Mesenchymal stem cell (in vitro differentiated cells and primary cell): ENCODE measurements at regions not wholly inside any gene's neighbourhood (a gene's known extent, or its start where the extent isn't known, plus 50 kb on each side); places are given as distances from the start of the nearest gene placed in this dataset.

Experiments
- DNase-seq: peaks from one replicate; pipeline ENCODE4 v3.0.0-alpha.2; 2013
- H2AFZ ChIP-seq: one replicate; pipeline ENCODE4 v1.6.1; 2013; ENCODE audit warnings: low read depth, mild to moderate bottlenecking, control low read depth, inconsistent platforms, low read length, moderate library complexity
- H2AK5ac ChIP-seq: 2 replicates; pipeline ENCODE4 v1.6.1; 2013; ENCODE audit warnings: low read length, moderate library complexity, mild to moderate bottlenecking, inconsistent platforms; ENCODE audit not compliant: severe bottlenecking
- H2BK120ac ChIP-seq: one replicate; pipeline ENCODE4 v1.6.1; 2013; ENCODE audit warnings: low read depth, mild to moderate bottlenecking, inconsistent platforms, low read length, moderate library complexity
- H2BK12ac ChIP-seq, 2 experiments: one replicate each; pipeline ENCODE4 v1.6.1; 2013; ENCODE audit warnings: inconsistent platforms in 2 of 2, low read length in 2 of 2, mild to moderate bottlenecking in 2 of 2, moderate library complexity in 2 of 2, control low read depth in 1 of 2
- H2BK15ac ChIP-seq: one replicate; pipeline ENCODE4 v1.6.1; 2013; ENCODE audit warnings: mild to moderate bottlenecking, low read depth, inconsistent platforms; ENCODE audit not compliant: poor library complexity, severe bottlenecking
- H2BK5ac ChIP-seq: 2 replicates; pipeline ENCODE4 v1.6.1; 2013; ENCODE audit warnings: low read depth, mild to moderate bottlenecking, low read length, control low read depth, inconsistent platforms; ENCODE audit not compliant: poor library complexity, severe bottlenecking
- H3K14ac ChIP-seq, 2 experiments: one replicate each; pipeline ENCODE4 v1.6.1; 2013; ENCODE audit warnings: inconsistent platforms in 2 of 2, low read length in 2 of 2, control low read depth in 1 of 2, mild to moderate bottlenecking in 1 of 2, moderate library complexity in 1 of 2
- H3K18ac ChIP-seq, 2 experiments: one replicate each; pipeline ENCODE4 v1.6.1; 2013; ENCODE audit warnings: inconsistent platforms in 2 of 2, low read length in 2 of 2, control low read depth in 1 of 2, low read depth in 1 of 2, mild to moderate bottlenecking in 1 of 2
- H3K23ac ChIP-seq, 2 experiments: one replicate each; pipeline ENCODE4 v1.6.1; 2013; ENCODE audit warnings: inconsistent platforms in 2 of 2, low read length in 2 of 2, mild to moderate bottlenecking in 2 of 2, moderate library complexity in 2 of 2, control low read depth in 1 of 2
- H3K27ac ChIP-seq: 2 replicates; pipeline ENCODE4 v1.5.1; 2013; ENCODE audit warnings: mild to moderate bottlenecking, moderate library complexity, low read length, control low read depth, inconsistent platforms; ENCODE audit not compliant: poor library complexity, severe bottlenecking
- H3K27me3 ChIP-seq, 2 experiments: 2 replicates each; pipeline versions ENCODE4 v1.6.1 to v1.7.0; 2013; ENCODE audit warnings: low read length in 2 of 2, mild to moderate bottlenecking in 2 of 2, moderate library complexity in 2 of 2, control low read depth in 1 of 2, inconsistent platforms in 1 of 2; ENCODE audit not compliant: control insufficient read depth in 1 of 2, insufficient read depth in 1 of 2
- H3K36me3 ChIP-seq, 2 experiments: 2 replicates each; pipeline versions ENCODE4 v1.6.1 to v1.7.0; 2013; ENCODE audit warnings: low read length in 2 of 2, control low read depth in 1 of 2, inconsistent platforms in 1 of 2, low read depth in 1 of 2, mild to moderate bottlenecking in 1 of 2; ENCODE audit not compliant: insufficient read depth in 2 of 2, control insufficient read depth in 1 of 2
- H3K4ac ChIP-seq, 2 experiments: one replicate each; pipeline ENCODE4 v1.6.1; 2013; ENCODE audit warnings: inconsistent platforms in 2 of 2, low read length in 2 of 2, mild to moderate bottlenecking in 2 of 2, moderate library complexity in 2 of 2, control low read depth in 1 of 2, low read depth in 1 of 2
- H3K4me1 ChIP-seq: 2 replicates; pipeline ENCODE4 v1.6.1; 2013; ENCODE audit warnings: low read depth, low read length, control low read depth; ENCODE audit not compliant: control insufficient read depth, insufficient read depth
- H3K4me2 ChIP-seq: 2 replicates; pipeline ENCODE4 v1.6.1; 2013; ENCODE audit warnings: low read length, mild to moderate bottlenecking, inconsistent platforms; ENCODE audit not compliant: poor library complexity, severe bottlenecking
- H3K4me3 ChIP-seq, 2 experiments: 2 replicates each; pipeline versions ENCODE4 v1.5.1 to v1.7.0; 2013; ENCODE audit warnings: low read length in 2 of 2, mild to moderate bottlenecking in 2 of 2, control low read depth in 1 of 2, low read depth in 1 of 2; ENCODE audit not compliant: insufficient read depth in 1 of 2
- H3K79me1 ChIP-seq: replicated peaks from 2 replicates; pipeline ENCODE4 v1.6.1; 2013; ENCODE audit warnings: mild to moderate bottlenecking, control low read depth, low read length, inconsistent platforms; ENCODE audit not compliant: poor library complexity, severe bottlenecking
- H3K9ac ChIP-seq: 2 replicates; pipeline ENCODE4 v1.7.0; 2013; ENCODE audit warnings: mild to moderate bottlenecking, low read length, moderate library complexity
- H3K9me3 ChIP-seq: 2 replicates; pipeline ENCODE4 v1.7.0; 2013; ENCODE audit warnings: mild to moderate bottlenecking, low read length; ENCODE audit not compliant: control insufficient read depth
- H4K8ac ChIP-seq: one replicate; pipeline ENCODE4 v1.6.1; 2013; ENCODE audit warnings: inconsistent platforms, mild to moderate bottlenecking, low read length, moderate library complexity
- H4K91ac ChIP-seq: one replicate; pipeline ENCODE4 v1.6.1; 2013; ENCODE audit warnings: mild to moderate bottlenecking, low read length, inconsistent platforms
- WGBS: methylation state at CpG from one replicate; pipeline ENCODE4 v1.1.7; 2013; ENCODE audit warnings: mixed read lengths; 5-methylcytosine and 5-hydroxymethylcytosine counted together

DNA sequence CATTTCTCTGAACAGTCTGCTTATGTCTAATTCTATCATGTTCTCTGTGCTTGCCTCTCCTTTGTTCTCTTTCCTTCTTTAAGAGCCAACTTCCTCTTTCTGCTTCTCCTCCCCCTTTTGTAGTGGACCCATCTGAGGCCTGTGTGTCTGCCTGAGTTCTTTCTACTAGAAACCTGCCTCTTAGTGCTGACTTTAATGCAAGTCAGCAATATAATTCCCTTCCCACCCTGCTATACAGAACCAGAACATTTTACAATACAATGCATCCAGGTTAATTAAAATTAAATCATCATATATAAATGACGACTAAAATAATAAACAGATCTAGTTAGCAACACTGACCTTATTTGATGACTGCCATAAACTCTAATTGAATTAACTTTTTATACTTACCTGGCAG lies 82.6 kb upstream of the GAS1 start:
- no peak for DNase-seq
- Histone ChIP-seq H2BK12ac (no peak overlapping the region), H2BK15ac (no peak overlapping the region), H2BK120ac (no peak overlapping the region), H3K9me3 (no peaks in the 10 kb centered on the region), H2BK5ac (no peak overlapping the region), H3K36me3 (no peaks in the 10 kb centered on the region), H2AK5ac (no peak overlapping the region), H3K23ac (no peak overlapping the region), H3K79me1 (no peaks in the 10 kb centered on the region), H3K4ac (no peak overlapping the region), H3K9ac (no peak overlapping the region), H3K27me3 (no peaks in the 10 kb centered on the region), H4K91ac (no peak overlapping the region), H3K4me1 (no peaks in the 10 kb centered on the region), H3K4me2 (no peak overlapping the region), H3K4me3 (no peak overlapping the region), H2AFZ (no peak overlapping the region), H3K27ac (no peak overlapping the region), H3K14ac (no peak overlapping the region), H4K8ac (no peak overlapping the region), H3K18ac (no peak overlapping the region)
- WGBS: no CpG with 5 or more reads among the region's 1 CpG

DNA sequence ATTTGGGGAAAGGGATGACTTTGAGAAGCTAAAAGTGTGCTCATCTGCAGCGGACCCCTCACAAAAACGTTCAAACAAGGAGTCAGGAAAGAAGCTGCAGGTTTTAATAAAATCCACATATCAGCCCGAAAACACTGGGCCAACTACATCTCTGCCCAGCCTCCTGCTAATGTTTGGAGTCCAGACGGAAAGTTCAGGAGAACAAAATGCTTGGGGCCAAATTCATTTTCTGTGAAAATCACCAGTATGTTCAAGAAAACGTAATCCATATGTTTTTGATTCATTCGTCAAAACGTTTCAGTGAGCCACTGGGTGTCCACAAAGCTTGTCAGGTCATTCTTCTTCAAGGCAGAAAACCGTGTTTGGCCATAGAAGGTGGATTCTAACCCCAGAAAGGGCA lies 87.5 kb upstream of the GAS1 start:
- H3K27ac ChIP-seq: no peak overlapping the region
- H3K23ac ChIP-seq: no peak overlapping the region
- no peak overlapping the region for H3K14ac ChIP-seq
- H2BK5ac ChIP-seq: no peak overlapping the region
- no peaks in the 10 kb centered on the region for H3K9me3 ChIP-seq
- H2AK5ac ChIP-seq: peak overlapping the region; percentile 58
- no peaks in the 10 kb centered on the region for H3K79me1 ChIP-seq
- H4K91ac ChIP-seq: no peak overlapping the region
- peak overlapping the region; percentile 19 for H3K9ac ChIP-seq
- H3K18ac ChIP-seq: no peak overlapping the region
- no peak for DNase-seq
- H2BK120ac ChIP-seq: no peak overlapping the region
- H3K36me3 ChIP-seq: no peaks in the 10 kb centered on the region
- no peak overlapping the region for H3K4ac ChIP-seq
- no peak overlapping the region for H4K8ac ChIP-seq
- H2BK12ac ChIP-seq: no peak overlapping the region
- no peak overlapping the region for H2BK15ac ChIP-seq
- H3K4me1 ChIP-seq: peaks cover 2% of the 10 kb centered on the region
- H2AFZ ChIP-seq: no peak overlapping the region
- H3K4me2 ChIP-seq: no peak overlapping the region
- WGBS: 81% methylated on average over 8 of the region's 8 CpGs
- H3K27me3 ChIP-seq: no peaks in the 10 kb centered on the region
- H3K4me3 ChIP-seq: no peak overlapping the region

DNA sequence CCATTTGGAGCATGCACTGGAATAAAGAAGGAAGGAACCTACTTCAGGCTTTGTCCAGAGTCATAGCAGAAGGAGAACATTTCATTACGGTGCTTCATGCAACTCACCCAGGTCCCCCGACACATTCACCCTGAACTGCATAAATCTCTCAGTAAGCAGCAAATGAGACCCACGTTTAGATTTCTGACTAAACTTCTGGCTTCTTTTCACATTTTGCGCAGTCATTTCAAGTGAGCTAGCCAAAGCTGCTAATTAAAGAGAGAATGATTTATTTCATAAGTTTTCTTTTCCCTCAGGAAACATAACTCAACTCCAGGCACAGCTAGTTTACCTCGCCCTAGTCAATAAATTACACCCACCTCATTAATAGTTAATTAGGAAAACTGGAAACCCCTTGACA lies 88.6 kb upstream of the GAS1 start:
- 56% methylated on average over 5 of the region's 5 CpGs for WGBS

DNA sequence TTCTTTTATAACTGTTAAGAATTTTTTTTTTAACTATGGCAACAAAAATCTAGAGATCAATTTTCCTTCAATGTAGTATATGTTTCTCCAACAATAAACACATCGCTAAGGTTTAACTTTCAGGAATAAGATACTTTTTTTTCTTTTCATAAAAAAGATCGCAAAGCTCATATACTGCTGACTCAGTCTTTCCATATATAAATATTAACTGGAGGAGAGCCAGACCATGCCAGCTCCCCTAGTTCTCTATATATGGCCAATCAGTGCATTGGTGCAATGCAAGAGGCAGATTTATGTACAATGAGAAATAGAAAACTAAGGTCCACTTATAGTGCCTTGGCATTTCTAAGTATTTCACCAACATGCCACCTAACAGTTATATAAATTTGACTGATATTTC lies 89.2 kb upstream of the GAS1 start:
- 83% methylated on average over 1 of the region's 2 CpGs for WGBS
- Histone ChIP-seq H2AK5ac (no peak overlapping the region), H3K36me3 (no peaks in the 10 kb centered on the region), H3K27me3 (no peaks in the 10 kb centered on the region), H3K9ac (no peak overlapping the region), H3K4me3 (no peak overlapping the region), H2AFZ (no peak overlapping the region), H3K9me3 (peaks cover 3% of the 10 kb centered on the region), H3K4me1 (peaks cover 2% of the 10 kb centered on the region), H3K4ac (no peak overlapping the region), H2BK120ac (no peak overlapping the region), H3K14ac (no peak overlapping the region), H4K8ac (no peak overlapping the region), H3K4me2 (no peak overlapping the region), H3K23ac (no peak overlapping the region), H2BK12ac (no peak overlapping the region), H4K91ac (no peak overlapping the region), H3K79me1 (no peaks in the 10 kb centered on the region), H2BK15ac (no peak overlapping the region), H3K18ac (no peak overlapping the region), H3K27ac (no peak overlapping the region), H2BK5ac (no peak overlapping the region)
- DNase-seq: no peak

More for the DNA sequence above, 88.6 kb upstream of the GAS1 start:
- Histone ChIP-seq H2AK5ac (no peak overlapping the region), H3K4me3 (no peak overlapping the region), H2AFZ (no peak overlapping the region), H3K9ac (no peak overlapping the region), H3K4me1 (peaks cover 2% of the 10 kb centered on the region), H3K14ac (no peak overlapping the region), H2BK120ac (no peak overlapping the region), H4K8ac (no peak overlapping the region), H3K9me3 (peaks cover 3% of the 10 kb centered on the region), H3K36me3 (no peaks in the 10 kb centered on the region), H3K79me1 (no peaks in the 10 kb centered on the region), H2BK15ac (no peak overlapping the region), H3K4ac (no peak overlapping the region), H2BK12ac (no peak overlapping the region), H3K18ac (no peak overlapping the region), H3K27me3 (no peaks in the 10 kb centered on the region), H4K91ac (no peak overlapping the region), H3K4me2 (no peak overlapping the region), H3K27ac (no peak overlapping the region), H3K23ac (no peak overlapping the region), H2BK5ac (no peak overlapping the region)
- DNase-seq: no peak
